Fibroblast of lung (primary cell): ENCODE measurements at regions not wholly inside any gene's neighbourhood (a gene's known extent, or its start where the extent isn't known, plus 50 kb on each side); places are given as distances from the start of the nearest gene placed in this dataset.
"Not testable (repeated sequence)": the region's sequence is repeated elsewhere in the genome, so short reads cannot be mapped to it uniquely, and the experiment has no call there.

Experiments used
- EZH2 ChIP-seq: IDR thresholded peaks from 2 replicates; pipeline ENCODE4 v1.5.1; 2012; ENCODE audit warnings: low read length, control low read depth, mild to moderate bottlenecking; ENCODE audit errors: missing control alignments
- TF ChIP-seq, protein P1 (sequence below), 2 donors: IDR thresholded peaks in 1 of 2; conservative IDR thresholded peaks in 1 of 2; 1 replicate in 1 of 2; 2 replicates in 1 of 2; pipeline ENCODE4 v1.5.1; 2011 to 2012; ENCODE audit warnings: low read length in 2 of 2, control low read depth in 1 of 2, inconsistent platforms in 1 of 2, low read depth in 1 of 2, mild to moderate bottlenecking in 1 of 2

DNA sequence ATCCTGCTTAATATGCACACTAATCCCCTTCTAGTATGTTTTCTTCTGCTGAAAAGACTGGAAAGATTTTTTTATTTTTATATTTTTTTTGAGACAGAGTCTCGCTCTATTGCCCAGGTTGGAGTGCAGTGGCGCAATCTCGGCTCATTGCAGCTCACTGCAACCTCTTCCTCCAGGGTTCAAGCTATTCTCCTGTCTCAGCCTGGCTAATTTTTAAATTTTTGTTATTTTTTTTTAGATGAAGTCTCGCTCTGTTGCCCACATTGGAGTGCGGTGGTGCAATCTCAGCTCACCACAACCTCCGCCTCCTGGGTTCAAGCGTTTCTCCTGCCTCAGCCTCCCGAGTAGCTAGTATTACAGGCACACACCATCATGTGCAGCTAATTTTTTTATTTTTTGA lies 1261.4 kb upstream of the ADGRL2 start:
- not testable (repeated sequence) for TF ChIP-seq EZH2
- TF ChIP-seq, protein P1, sequence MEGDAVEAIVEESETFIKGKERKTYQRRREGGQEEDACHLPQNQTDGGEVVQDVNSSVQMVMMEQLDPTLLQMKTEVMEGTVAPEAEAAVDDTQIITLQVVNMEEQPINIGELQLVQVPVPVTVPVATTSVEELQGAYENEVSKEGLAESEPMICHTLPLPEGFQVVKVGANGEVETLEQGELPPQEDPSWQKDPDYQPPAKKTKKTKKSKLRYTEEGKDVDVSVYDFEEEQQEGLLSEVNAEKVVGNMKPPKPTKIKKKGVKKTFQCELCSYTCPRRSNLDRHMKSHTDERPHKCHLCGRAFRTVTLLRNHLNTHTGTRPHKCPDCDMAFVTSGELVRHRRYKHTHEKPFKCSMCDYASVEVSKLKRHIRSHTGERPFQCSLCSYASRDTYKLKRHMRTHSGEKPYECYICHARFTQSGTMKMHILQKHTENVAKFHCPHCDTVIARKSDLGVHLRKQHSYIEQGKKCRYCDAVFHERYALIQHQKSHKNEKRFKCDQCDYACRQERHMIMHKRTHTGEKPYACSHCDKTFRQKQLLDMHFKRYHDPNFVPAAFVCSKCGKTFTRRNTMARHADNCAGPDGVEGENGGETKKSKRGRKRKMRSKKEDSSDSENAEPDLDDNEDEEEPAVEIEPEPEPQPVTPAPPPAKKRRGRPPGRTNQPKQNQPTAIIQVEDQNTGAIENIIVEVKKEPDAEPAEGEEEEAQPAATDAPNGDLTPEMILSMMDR (conservative IDR thresholded peaks at IDR 0.05 in 1 of 2, IDR thresholded peaks at IDR 0.05 in 1 of 2; ENCODE audit: low read depth in 1 of 2, low read length in 2 of 2) = not testable (repeated sequence)
